ENCODE measurements at regions not wholly inside any gene's neighbourhood (a gene's known extent, or its start where the extent isn't known, plus 50 kb on each side); places are given as distances from the start of the nearest gene placed in this dataset.

- DNase-seq (ENCODE audit: low read depth, low spot score): no peak
- TF ChIP-seq SIN3A (IDR thresholded peaks at IDR 0.05; ENCODE audit: low read depth): no peak
- H3K9me3 ChIP-seq (ENCODE audit: control insufficient read depth in 1 of 2, insufficient read depth in 1 of 2, low read depth in 1 of 2, low read length in 2 of 2): no peaks in the 10 kb centered on the region
- H4K20me1 ChIP-seq (ENCODE audit: insufficient read depth): no peaks in the 10 kb centered on the region
- no peaks in the 10 kb centered on the region for H3K4me1 ChIP-seq (ENCODE audit: control insufficient read depth in 1 of 2, insufficient read depth in 2 of 2, low read length in 2 of 2)
- RAD21 ChIA-PET (ENCODE audit: low non-redundant PET in 1 of 2, low total read pairs in 2 of 2, uncharacterized antibody in 2 of 2, unreplicated experiment in 2 of 2): no interaction called here
- no TSS peak for BruUV-seq (replicated peaks)
- no peaks in the 10 kb centered on the region for H3K36me3 ChIP-seq (ENCODE audit: control insufficient read depth in 1 of 2, insufficient read depth in 2 of 2, low read length in 2 of 2)
- H3K9me2 ChIP-seq (ENCODE audit: insufficient read depth): no peaks in the 10 kb centered on the region
- H3K27ac ChIP-seq (ENCODE audit: low read depth, low read length): no peak overlapping the region
- intact Hi-C loops (cut with micrococcal nuclease): no loop called here
- H3K27me3 ChIP-seq (ENCODE audit: insufficient read depth, low read length): no peaks in the 10 kb centered on the region
- POLR2A ChIA-PET: no interaction called here
- no peak for ATAC-seq
- no peak overlapping the region for H3K4me3 ChIP-seq (replicated peaks in 1 of 2; ENCODE audit: low read depth in 1 of 2, low read length in 2 of 2)
- H3K9ac ChIP-seq (ENCODE audit: low read length): no peak overlapping the region
- H3K4me2 ChIP-seq (ENCODE audit: low read length): no peak overlapping the region
- CTCF ChIA-PET: no interaction called here
- H3K79me2 ChIP-seq (ENCODE audit: insufficient read depth, low read length): no peaks in the 10 kb centered on the region
- H2AFZ ChIP-seq (ENCODE audit: low read depth, low read length, poor library complexity, severe bottlenecking): no peak overlapping the region
These were observed 106.0 kb upstream of the NMUR2 start for GRCh38 chr5:152511120-152511519.

DNA sequence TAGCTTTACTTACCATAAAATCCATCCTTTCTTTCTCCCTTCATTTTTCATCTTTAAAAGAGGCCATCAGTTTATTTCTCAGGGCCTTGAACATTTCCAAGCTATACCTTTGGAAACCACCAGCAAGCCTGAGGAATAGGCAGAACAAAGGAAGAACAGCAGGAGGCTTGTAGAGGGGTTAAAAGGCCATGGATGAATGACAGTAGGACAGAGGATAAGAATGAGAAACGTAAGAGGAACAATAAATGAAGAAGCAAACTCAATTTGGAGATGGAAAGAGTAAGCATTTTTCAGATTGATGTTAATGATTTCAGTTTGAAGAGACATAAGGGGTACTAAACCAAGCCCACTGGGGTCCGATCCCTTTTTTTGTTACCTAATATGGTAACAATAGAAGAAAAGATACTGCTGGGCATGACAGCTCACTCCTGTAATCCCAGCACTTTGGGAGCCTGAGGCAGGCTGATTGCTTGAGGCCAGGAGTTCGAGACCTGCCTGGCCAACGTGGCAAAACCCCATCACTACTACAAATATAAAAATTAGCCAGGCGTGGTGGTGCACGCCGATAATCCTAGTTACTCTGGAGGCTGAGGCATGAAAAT is 106.6 kb upstream of the NMUR2 start:
- DNase-seq (ENCODE audit: low read depth, low spot score) (no peak), ATAC-seq (no peak)
- POLR2A ChIA-PET: no interaction called here
- RAD21 ChIA-PET (ENCODE audit: low non-redundant PET in 1 of 2, low total read pairs in 2 of 2, uncharacterized antibody in 2 of 2, unreplicated experiment in 2 of 2): no interaction called here
- Histone ChIP-seq H3K4me2 (ENCODE audit: low read length) (no peak overlapping the region), H3K79me2 (ENCODE audit: insufficient read depth, low read length) (no peaks in the 10 kb centered on the region), H3K4me1 (ENCODE audit: control insufficient read depth in 1 of 2, insufficient read depth in 2 of 2, low read length in 2 of 2) (no peaks in the 10 kb centered on the region), H3K9me2 (ENCODE audit: insufficient read depth) (no peaks in the 10 kb centered on the region), H3K4me3 (replicated peaks in 1 of 2; ENCODE audit: low read depth in 1 of 2, low read length in 2 of 2) (no peak overlapping the region), H4K20me1 (ENCODE audit: insufficient read depth) (no peaks in the 10 kb centered on the region), H3K27ac (ENCODE audit: low read depth, low read length) (no peak overlapping the region), H3K27me3 (ENCODE audit: insufficient read depth, low read length) (no peaks in the 10 kb centered on the region), H2AFZ (ENCODE audit: low read depth, low read length, poor library complexity, severe bottlenecking) (no peak overlapping the region), H3K9me3 (ENCODE audit: control insufficient read depth in 1 of 2, insufficient read depth in 1 of 2, low read depth in 1 of 2, low read length in 2 of 2) (no peaks in the 10 kb centered on the region), H3K9ac (ENCODE audit: low read length) (no peak overlapping the region), H3K36me3 (ENCODE audit: control insufficient read depth in 1 of 2, insufficient read depth in 2 of 2, low read length in 2 of 2) (no peaks in the 10 kb centered on the region)
- no peak for TF ChIP-seq ZNF274 (IDR thresholded peaks at IDR 0.05; ENCODE audit: low read depth, low read length)
- no peak for TF ChIP-seq POLR2A (IDR thresholded peaks at IDR 0.05; ENCODE audit: borderline replicate concordance, extremely low read depth, insufficient read depth, insufficient read length)
- TF ChIP-seq SRF (IDR thresholded peaks at IDR 0.05; ENCODE audit: low read depth): no peak
- TF ChIP-seq MAX (IDR thresholded peaks at IDR 0.05): no peak
- no peak for TF ChIP-seq YY1 (IDR thresholded peaks at IDR 0.05; ENCODE audit: extremely low read depth, insufficient replicate concordance, low read depth, low read length)
- no peak for TF ChIP-seq CBX3 (IDR thresholded peaks at IDR 0.05; ENCODE audit: low read depth)
- no peak for TF ChIP-seq FOSL1 (IDR thresholded peaks at IDR 0.05; ENCODE audit: low read depth)
- TF ChIP-seq, protein P1, sequence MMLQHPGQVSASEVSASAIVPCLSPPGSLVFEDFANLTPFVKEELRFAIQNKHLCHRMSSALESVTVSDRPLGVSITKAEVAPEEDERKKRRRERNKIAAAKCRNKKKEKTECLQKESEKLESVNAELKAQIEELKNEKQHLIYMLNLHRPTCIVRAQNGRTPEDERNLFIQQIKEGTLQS (IDR thresholded peaks at IDR 0.05): no peak
- no peak for TF ChIP-seq CTCF (IDR thresholded peaks at IDR 0.05 in 2 of 3, conservative IDR thresholded peaks at IDR 0.05 in 1 of 3; ENCODE audit: borderline replicate concordance in 1 of 3, insufficient read depth in 1 of 3, low read depth in 2 of 3, low read length in 2 of 3)
- TF ChIP-seq JUND (IDR thresholded peaks at IDR 0.05): no peak
- no peak for TF ChIP-seq EZH2phosphoT487 (IDR thresholded peaks at IDR 0.05; ENCODE audit: borderline replicate concordance)
- no peak for TF ChIP-seq CEBPB (IDR thresholded peaks at IDR 0.05; ENCODE audit: low read depth)
- TF ChIP-seq SIN3A (IDR thresholded peaks at IDR 0.05; ENCODE audit: low read depth): no peak
- TF ChIP-seq ZBTB33 (IDR thresholded peaks at IDR 0.05; ENCODE audit: extremely low read depth, insufficient replicate concordance, low read length): no peak
- no peak for TF ChIP-seq RAD21 (IDR thresholded peaks at IDR 0.05; ENCODE audit: low read depth)
- BruUV-seq (replicated peaks): no TSS peak
- CTCF ChIA-PET: no interaction called here
- intact Hi-C loops (cut with micrococcal nuclease): no loop called here
